ENCODE measurements at regions not wholly inside any gene's neighbourhood (a gene's known extent, or its start where the extent isn't known, plus 50 kb on each side); places are given as distances from the start of the nearest gene placed in this dataset.

DNA sequence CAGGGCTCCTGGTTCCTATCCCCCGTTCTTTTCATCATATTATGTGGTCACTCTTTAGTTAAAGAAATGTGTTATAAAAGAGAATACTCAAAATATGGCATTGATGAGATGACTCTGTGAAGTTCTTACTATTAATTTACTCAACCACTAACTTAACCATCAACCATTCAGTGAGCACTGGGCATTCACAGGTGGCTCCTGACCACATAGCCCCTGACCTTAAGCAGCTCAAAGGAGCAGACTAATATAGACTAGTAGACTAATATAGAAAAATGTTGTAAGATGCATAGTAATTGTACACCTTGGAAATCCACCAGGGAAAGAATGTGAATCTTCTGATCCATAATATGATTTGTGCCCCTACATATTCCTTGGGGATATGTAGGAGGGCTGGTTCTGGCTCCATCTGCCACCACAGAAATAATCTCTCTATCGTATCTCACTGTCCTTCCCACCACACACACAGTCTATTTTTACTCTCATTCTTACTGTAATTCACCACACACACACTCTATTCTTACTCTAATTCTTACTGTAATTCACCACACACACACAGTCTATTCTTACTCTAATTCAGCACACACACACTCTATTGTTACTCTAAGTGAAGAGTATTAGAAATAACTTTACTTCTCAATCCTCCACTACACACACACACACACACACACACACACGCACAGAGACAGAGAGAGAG is 188.9 kb upstream of the ITGA4 start:
- Histone ChIP-seq H3K4me1 (no peaks in the 10 kb centered on the region), H3K4me3 (no peak overlapping the region), H3K36me3 (no peaks in the 10 kb centered on the region), H3K9me3 (no peaks in the 10 kb centered on the region), H3K27me3 (no peaks in the 10 kb centered on the region), H3K27ac (no peak overlapping the region)
- intact Hi-C loops (cut with DNase I) = no loop called here
- no peak for DNase-seq (ENCODE audit: low spot score in 2 of 2)
- TF ChIP-seq CTCF (IDR thresholded peaks at IDR 0.05) = no peak

DNA sequence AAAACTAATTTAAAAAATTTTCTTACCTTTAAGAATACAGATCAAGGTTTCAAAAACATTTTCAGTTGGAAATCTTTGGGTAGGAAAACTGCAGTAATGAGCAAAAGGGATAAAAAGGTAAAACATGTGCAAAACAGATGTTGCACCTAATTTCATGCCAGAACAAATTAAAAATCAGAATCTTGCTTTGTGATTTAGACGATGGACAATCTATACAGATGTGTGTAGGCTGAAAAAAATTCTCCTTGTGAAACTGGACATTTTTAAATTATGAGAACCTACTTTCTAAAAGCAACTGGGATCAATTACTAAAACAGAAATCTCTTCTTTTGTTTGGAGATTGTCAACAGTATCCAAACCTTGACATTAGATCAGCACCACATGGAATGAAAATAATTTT is 183.2 kb upstream of the ITGA4 start:
- intact Hi-C loops (cut with DNase I) = no loop called here
- no peak for DNase-seq (ENCODE audit: low spot score in 2 of 2)
- Histone ChIP-seq H3K27ac (no peak overlapping the region), H3K4me1 (no peaks in the 10 kb centered on the region), H3K9me3 (no peaks in the 10 kb centered on the region), H3K4me3 (no peak overlapping the region), H3K36me3 (no peaks in the 10 kb centered on the region), H3K27me3 (no peaks in the 10 kb centered on the region)
- no peak for TF ChIP-seq CTCF (IDR thresholded peaks at IDR 0.05)

DNA sequence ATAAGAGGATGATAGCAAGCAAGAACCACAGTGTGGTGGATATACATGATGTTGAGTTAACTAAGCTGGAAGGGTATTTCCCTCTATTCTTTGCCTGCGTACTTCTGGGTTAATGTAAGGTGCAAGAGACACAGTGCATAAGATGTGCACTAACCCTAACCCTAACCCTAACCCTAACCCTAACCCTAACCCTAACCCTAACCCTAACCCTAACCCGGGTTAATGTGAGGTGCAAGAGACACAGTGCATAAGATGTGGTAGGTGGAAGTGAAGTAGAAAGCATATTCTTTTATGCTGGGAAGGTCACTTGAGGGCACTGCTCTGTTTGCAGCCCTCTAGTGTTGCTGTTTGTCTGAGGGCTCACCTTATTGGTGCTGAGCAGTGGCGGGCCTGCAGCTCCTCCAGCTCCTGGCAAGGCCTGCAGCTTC is 181.5 kb upstream of the ITGA4 start:
- intact Hi-C loops (cut with DNase I) = no loop called here
- Histone ChIP-seq H3K9me3 (no peaks in the 10 kb centered on the region), H3K36me3 (no peaks in the 10 kb centered on the region), H3K27me3 (no peaks in the 10 kb centered on the region), H3K4me1 (no peaks in the 10 kb centered on the region), H3K4me3 (no peak overlapping the region), H3K27ac (no peak overlapping the region)
- no peak for DNase-seq (ENCODE audit: low spot score in 2 of 2)
- no peak for TF ChIP-seq CTCF (IDR thresholded peaks at IDR 0.05)

DNA sequence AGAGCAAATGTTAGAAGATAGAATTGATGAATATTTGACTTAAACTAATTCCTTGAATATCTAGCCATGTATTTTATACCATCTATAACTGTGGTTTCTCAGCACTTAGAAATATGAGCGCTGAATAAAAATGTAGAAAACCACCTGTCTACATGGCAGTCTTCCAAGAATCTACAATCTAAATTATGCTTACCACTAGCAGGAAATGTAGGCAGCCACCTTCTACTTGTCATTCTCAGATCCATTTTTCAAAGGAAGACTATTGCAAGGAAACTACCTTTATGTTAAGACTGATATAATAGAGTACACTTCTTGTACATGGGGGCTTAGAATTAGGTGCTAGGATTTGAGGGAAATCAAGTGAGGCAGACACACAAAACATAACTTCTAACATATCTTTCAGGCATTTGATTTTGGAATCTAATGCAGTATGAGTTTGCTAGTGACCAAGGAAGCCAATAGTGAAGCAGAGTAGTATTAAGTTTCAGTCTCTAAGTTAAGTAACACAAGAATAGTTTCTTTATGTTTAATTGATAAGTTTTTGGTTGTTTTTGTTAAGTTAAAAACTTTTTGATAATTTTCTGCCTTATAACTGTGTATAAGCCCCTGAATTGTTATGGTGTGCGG is 175.9 kb upstream of the ITGA4 start:
- no peaks in the 10 kb centered on the region for H3K36me3 ChIP-seq
- no peaks in the 10 kb centered on the region for H3K9me3 ChIP-seq
- H3K27me3 ChIP-seq = no peaks in the 10 kb centered on the region
- intact Hi-C loops (cut with DNase I) = no loop called here
- TF ChIP-seq CTCF (IDR thresholded peaks at IDR 0.05) = no peak
- H3K4me3 ChIP-seq = no peak overlapping the region
- no peak for DNase-seq (ENCODE audit: low spot score in 2 of 2)
- H3K4me1 ChIP-seq = no peaks in the 10 kb centered on the region
- H3K27ac ChIP-seq = no peak overlapping the region

- no peaks in the 10 kb centered on the region for H3K9me3 ChIP-seq
- intact Hi-C loops (cut with DNase I) = no loop called here
- DNase-seq (ENCODE audit: low spot score in 2 of 2) = no peak
- TF ChIP-seq CTCF (IDR thresholded peaks at IDR 0.05) = no peak
- H3K36me3 ChIP-seq = no peaks in the 10 kb centered on the region
- H3K4me1 ChIP-seq = no peaks in the 10 kb centered on the region
- H3K27me3 ChIP-seq = no peaks in the 10 kb centered on the region
- H3K4me3 ChIP-seq = no peak overlapping the region
- H3K27ac ChIP-seq = no peak overlapping the region
Measured at GRCh38 chr2:181285116-181285515, 172.1 kb upstream of the ITGA4 start.

Measured in ascending aorta (tissue), 2 donors.